K562 (cell line): ENCODE measurements at regions not wholly inside any gene's neighbourhood (a gene's known extent, or its start where the extent isn't known, plus 50 kb on each side); places are given as distances from the start of the nearest gene placed in this dataset.

Experiments
- CEBPB ChIP-seq: fragments of 450-650 bp; IDR thresholded peaks from 2 replicates; pipeline ENCODE4 v1.6.1; 2016; ENCODE audit warnings: missing genetic modification characterization, missing compliant biosample characterization
- HDAC2 ChIP-seq: fragments of 450-650 bp; IDR thresholded peaks from 2 replicates; pipeline ENCODE4 v1.6.1; 2016; ENCODE audit warnings: mild to moderate bottlenecking
- POLR2A ChIP-seq: fragments of 450-650 bp; conservative IDR thresholded peaks from 2 replicates; pipeline ENCODE4 v1.6.1; 2016
- PRPF4 ChIP-seq: fragments of 200-400 bp; formaldehyde crosslinking; IDR thresholded peaks from one replicate; pipeline ENCODE4 v1.6.1; 2017; ENCODE audit warnings: low read length, low read depth, mild to moderate bottlenecking; ENCODE audit not compliant: insufficient read depth, poor library complexity, severe bottlenecking
- SETDB1 ChIP-seq: IDR thresholded peaks from one replicate; pipeline ENCODE4 v1.6.1; 2012; ENCODE audit warnings: low read length, control low read depth, inconsistent platforms
- SP2 ChIP-seq: IDR thresholded peaks from 2 replicates; pipeline ENCODE4 v1.6.1; 2011; ENCODE audit warnings: mild to moderate bottlenecking, low read depth, low read length, moderate library complexity; ENCODE audit not compliant: poor library complexity, severe bottlenecking; ENCODE audit errors: extremely low read depth
- YY1 ChIP-seq, 3 experiments: IDR thresholded peaks; 2 replicates each; pipeline ENCODE4 v1.6.1; 2011; ENCODE audit warnings: low read length in 2 of 3, mild to moderate bottlenecking in 2 of 3, moderate library complexity in 2 of 3, borderline replicate concordance in 1 of 3, control low read depth in 1 of 3, low read depth in 1 of 3; ENCODE audit not compliant: insufficient read depth in 3 of 3, insufficient replicate concordance in 2 of 3, control insufficient read depth in 1 of 3, insufficient read length in 1 of 3; ENCODE audit errors: extremely low read depth in 1 of 3
- ZNF282 ChIP-seq: sonication (generic); formaldehyde crosslinking; IDR thresholded peaks from 2 replicates; pipeline ENCODE4 v1.8.1; 2023; ENCODE audit warnings: missing genetic modification reagents
- TF ChIP-seq, protein P1 (sequence below), 3 experiments: fragments of 200-800 bp in 1 of 3; sonication (Bioruptor generic) in 1 of 3; sonication (generic) in 1 of 3; formaldehyde crosslinking in 1 of 3; IDR thresholded peaks; 2 replicates each; pipeline versions ENCODE4 v1.6.1 to v1.8.0; 2016 to 2022; ENCODE audit warnings: mild to moderate bottlenecking in 2 of 3, missing compliant biosample characterization in 2 of 3, missing genetic modification characterization in 2 of 3, missing genetic modification reagents in 1 of 3
- TF ChIP-seq, protein P2 (sequence below): fragments of 450-650 bp; formaldehyde crosslinking; IDR thresholded peaks from 2 replicates; pipeline ENCODE4 v1.4.0; 2020; ENCODE audit warnings: mild to moderate bottlenecking, mixed read lengths
- TF ChIP-seq, protein P3 (sequence below): sonication (generic); formaldehyde crosslinking; IDR thresholded peaks from 2 replicates; pipeline ENCODE4 v1.9.0; 2022; ENCODE audit warnings: mild to moderate bottlenecking, missing genetic modification reagents

DNA sequence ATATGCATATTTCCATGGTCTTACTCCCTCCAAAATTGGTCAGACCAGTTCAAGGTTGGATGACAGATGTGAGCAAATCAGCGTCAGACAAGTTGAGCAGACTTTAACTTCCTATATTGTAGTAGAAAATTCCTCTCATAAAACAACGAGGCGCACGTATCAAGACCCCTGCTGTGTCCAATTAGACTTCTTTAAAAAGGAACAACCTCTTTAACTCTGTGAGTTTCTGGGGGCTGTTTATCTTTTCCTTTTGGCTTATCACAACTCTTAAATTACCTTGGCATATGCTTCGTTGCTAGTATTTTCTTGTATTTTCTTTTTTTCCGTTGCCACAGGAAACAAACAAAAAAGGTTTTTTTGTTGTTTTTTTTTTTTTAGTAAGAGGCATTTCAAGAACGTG lies 398.2 kb upstream of the WWC1 start:
- TF ChIP-seq PRPF4 (no peak), POLR2A (no peak), YY1 (IDR thresholded peaks at IDR 0.05; ENCODE audit: borderline replicate concordance in 1 of 3, control insufficient read depth in 1 of 3, extremely low read depth in 1 of 3, insufficient read depth in 3 of 3, insufficient read length in 1 of 3, insufficient replicate concordance in 2 of 3, low read depth in 1 of 3, low read length in 2 of 3) (no peak), CEBPB (tag) (no peak), ZNF282 (CRISPR knock-in tag) (no peak), HDAC2 (no peak), SP2 (no peak), SETDB1 (no peak)
- TF ChIP-seq, protein P1, sequence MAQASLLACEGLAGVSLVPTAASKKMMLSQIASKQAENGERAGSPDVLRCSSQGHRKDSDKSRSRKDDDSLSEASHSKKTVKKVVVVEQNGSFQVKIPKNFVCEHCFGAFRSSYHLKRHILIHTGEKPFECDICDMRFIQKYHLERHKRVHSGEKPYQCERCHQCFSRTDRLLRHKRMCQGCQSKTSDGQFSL (CRISPR knock-in tag; IDR thresholded peaks at IDR 0.05), result no peak
- TF ChIP-seq, protein P1 (tag; IDR thresholded peaks at IDR 0.05), result no peak
- TF ChIP-seq, protein P2, sequence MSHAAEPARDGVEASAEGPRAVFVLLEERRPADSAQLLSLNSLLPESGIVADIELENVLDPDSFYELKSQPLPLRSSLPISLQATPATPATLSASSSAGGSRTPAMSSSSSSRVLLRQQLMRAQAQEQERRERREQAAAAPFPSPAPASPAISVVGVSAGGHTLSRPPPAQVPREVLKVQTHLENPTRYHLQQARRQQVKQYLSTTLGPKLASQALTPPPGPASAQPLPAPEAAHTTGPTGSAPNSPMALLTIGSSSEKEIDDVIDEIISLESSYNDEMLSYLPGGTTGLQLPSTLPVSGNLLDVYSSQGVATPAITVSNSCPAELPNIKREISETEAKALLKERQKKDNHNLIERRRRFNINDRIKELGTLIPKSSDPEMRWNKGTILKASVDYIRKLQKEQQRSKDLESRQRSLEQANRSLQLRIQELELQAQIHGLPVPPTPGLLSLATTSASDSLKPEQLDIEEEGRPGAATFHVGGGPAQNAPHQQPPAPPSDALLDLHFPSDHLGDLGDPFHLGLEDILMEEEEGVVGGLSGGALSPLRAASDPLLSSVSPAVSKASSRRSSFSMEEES (CRISPR knock-in tag), result no peak
- TF ChIP-seq, protein P3, sequence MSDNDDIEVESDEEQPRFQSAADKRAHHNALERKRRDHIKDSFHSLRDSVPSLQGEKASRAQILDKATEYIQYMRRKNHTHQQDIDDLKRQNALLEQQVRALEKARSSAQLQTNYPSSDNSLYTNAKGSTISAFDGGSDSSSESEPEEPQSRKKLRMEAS, result no peak
